Right lobe of liver (tissue), 6 donors: ENCODE measurements at regions not wholly inside any gene's neighbourhood (a gene's known extent, or its start where the extent isn't known, plus 50 kb on each side); places are given as distances from the start of the nearest gene placed in this dataset.

Experiments used
- ATAC-seq, 4 donors: fragments of 200-7000 bp; cut with Tn5 transposase; one replicate each; pipeline ENCODE4 v1.9.1; 2020; ENCODE audit warnings: mild to moderate bottlenecking in 4 of 4, moderate library complexity in 4 of 4
- DNase-seq, 3 donors: peaks; one replicate each; pipeline ENCODE4 v3.0.0-alpha.2; 2020
- H3K27ac ChIP-seq, 3 donors: fragments of 200-600 bp; one replicate each; pipeline ENCODE4 v1.8.0; 2022
- H3K27me3 ChIP-seq, 2 donors: fragments of 200-600 bp; one replicate each; pipeline ENCODE4 v1.8.0; 2022
- H3K36me3 ChIP-seq, 4 donors: fragments of 200-600 bp; sonication (generic) in 1 of 4; one replicate each; pipeline versions ENCODE4 v1.5.1 to v1.8.0; 2017 to 2022; ENCODE audit warnings: control low read depth in 1 of 4
- H3K4me1 ChIP-seq, 4 donors: fragments of 200-600 bp; sonication (generic) in 1 of 4; one replicate each; pipeline versions ENCODE4 v1.5.1 to v1.8.0; 2017 to 2022; ENCODE audit warnings: control low read depth in 1 of 4
- H3K4me3 ChIP-seq, 3 donors: fragments of 200-600 bp; one replicate each; pipeline ENCODE4 v1.8.0; 2022
- H3K9me3 ChIP-seq, 4 donors: fragments of 200-600 bp; sonication (generic) in 1 of 4; one replicate each; pipeline versions ENCODE4 v1.5.1 to v1.8.0; 2017 to 2022; ENCODE audit warnings: control low read depth in 1 of 4
- CTCF ChIP-seq, 4 donors: fragments of 200-600 bp in 3 of 4; fragments of 450-650 bp in 1 of 4; IDR thresholded peaks; one replicate each; pipeline versions ENCODE4 v1.5.1 to v1.8.0; 2016 to 2022; ENCODE audit warnings: antibody characterized with exemption in 4 of 4, mild to moderate bottlenecking in 2 of 4
- POLR2A ChIP-seq: fragments of 450-650 bp; IDR thresholded peaks from one replicate; pipeline ENCODE4 v1.6.1; 2017; ENCODE audit warnings: antibody characterized with exemption, mild to moderate bottlenecking
- WGBS: methylation state at CpG from one replicate; pipeline ENCODE4 v1.1.6; 2018; ENCODE audit warnings: low coverage, low lambda C conversion rate; ENCODE audit not compliant: insufficient coverage; ENCODE audit errors: missing lambda C conversion rate; 5-methylcytosine and 5-hydroxymethylcytosine counted together
- intact Hi-C, 2 donors: fragments of 100-400 bp; cut with DNase I; formaldehyde crosslinking; loops; one replicate each; pipeline versions ENCODE4 v1.11.2 to v1.14.1; 2022
- donor health status: DM: no; HTN: yes; CAD: no.
- donor health status: DM: no; HTN: no; CAD: no.
- donor health status: DM: no; HTN: no; CAD: no.
- donor health status: DM: no; HTN: yes; CAD: no.
- donor health status: DM: no; HTN: yes; CAD: no.

- no peaks in the 10 kb centered on the region for H3K27me3 ChIP-seq
- ATAC-seq (peak; percentile 79 to 91 (median 86)), DNase-seq (peak; percentile 87 to 94 (median 91))
- H3K9me3 ChIP-seq: no peaks in the 10 kb centered on the region
- peaks cover 0 to 32% (median 6%) of the 10 kb centered on the region in 4 donors for H3K4me1 ChIP-seq
- 10% methylated on average over 5 of the region's 10 CpGs for WGBS
- intact Hi-C loops: no loop called here
- no peak overlapping the region for H3K4me3 ChIP-seq
- H3K36me3 ChIP-seq: no peaks in the 10 kb centered on the region
- peak overlapping the region; percentile 6 to 63 (median 61) for H3K27ac ChIP-seq
- TF ChIP-seq CTCF (IDR thresholded peaks at IDR 0.05) (no peak), POLR2A (no peak)
Measured at GRCh38 chr12:3959799-3960560, 86.8 kb upstream of the PARP11 start.

DNA sequence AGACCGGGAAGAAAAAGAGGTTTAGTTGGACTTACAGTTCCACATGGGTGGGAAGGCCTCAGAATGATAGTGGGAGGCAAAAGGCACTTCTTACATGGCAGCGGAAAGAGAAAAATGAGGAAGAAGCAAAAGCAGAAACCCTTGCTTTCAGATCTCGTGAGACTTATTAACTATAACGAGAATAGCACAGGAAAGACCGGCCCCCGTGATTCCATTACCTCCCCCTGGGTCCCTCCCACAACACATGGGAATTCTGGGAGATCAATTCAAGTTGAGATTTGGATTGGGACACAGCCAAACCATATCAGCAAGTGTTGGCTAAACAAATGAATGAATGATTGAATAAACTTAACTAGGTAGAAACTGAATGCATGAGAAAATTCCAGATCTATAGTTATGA is 85.3 kb upstream of the PARP11 start:
- H3K27ac ChIP-seq: peak overlapping the region; percentile 10 to 47 (median 14)
- TF ChIP-seq CTCF (IDR thresholded peaks at IDR 0.05): no peak
- TF ChIP-seq POLR2A: no peak
- DNase-seq (peak in 1 of 3 donors; percentile 58), ATAC-seq (peak in 3 of 4 donors; percentile 15 to 49 (median 43))
- H3K4me1 ChIP-seq: peaks cover 0 to 32% (median 6%) of the 10 kb centered on the region in 4 donors
- 33% methylated on average over 6 of the region's 6 CpGs for WGBS
- no peaks in the 10 kb centered on the region for H3K36me3 ChIP-seq
- no peaks in the 10 kb centered on the region for H3K27me3 ChIP-seq
- peak overlapping the region; percentile 9 to 50 (median 13) for H3K4me3 ChIP-seq
- no peaks in the 10 kb centered on the region for H3K9me3 ChIP-seq
- intact Hi-C loops: no loop called here

DNA sequence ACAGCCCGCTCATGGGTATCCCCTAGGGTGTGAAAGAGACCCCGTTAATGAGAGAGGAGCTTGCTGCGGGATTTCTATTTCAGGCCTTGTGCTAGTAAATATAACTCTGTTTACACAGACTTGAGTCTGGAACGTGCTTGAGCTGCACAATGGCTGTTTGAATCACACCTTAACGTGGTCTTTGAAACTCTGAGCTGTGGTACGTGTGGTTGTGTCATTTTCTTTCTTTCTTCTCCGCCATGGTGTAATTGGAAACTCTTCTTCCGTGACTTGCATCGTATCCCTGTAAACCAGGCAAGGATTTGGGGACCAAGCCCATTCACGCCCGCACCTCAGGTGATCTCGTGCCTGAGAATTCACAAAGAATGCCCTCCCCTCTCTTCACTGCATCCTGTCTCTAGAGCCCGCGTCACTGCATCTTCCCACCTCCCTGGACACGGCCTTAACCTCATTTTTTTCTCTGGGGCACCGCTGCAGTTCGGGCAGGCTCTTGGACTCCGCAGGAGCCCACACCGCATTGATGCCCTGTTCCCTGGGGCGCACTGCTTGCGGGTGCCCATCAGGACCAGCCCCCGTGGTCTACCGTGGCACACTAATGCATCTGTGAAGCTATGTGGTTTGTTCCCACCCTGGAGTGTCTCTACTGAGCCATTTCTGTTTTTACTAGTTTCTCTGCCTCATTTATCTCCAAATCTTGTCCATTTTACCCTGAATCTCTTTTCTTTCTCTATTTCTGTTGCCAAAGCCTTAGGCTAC is 78.4 kb upstream of the PARP11 start:
- Histone ChIP-seq H3K4me3 (no peak overlapping the region), H3K27ac (no peak overlapping the region), H3K27me3 (no peaks in the 10 kb centered on the region), H3K9me3 (no peaks in the 10 kb centered on the region), H3K36me3 (no peaks in the 10 kb centered on the region), H3K4me1 (no peaks in the 10 kb centered on the region)
- WGBS: 78% methylated on average over 22 of the region's 23 CpGs
- TF ChIP-seq POLR2A (no peak), CTCF (IDR thresholded peaks at IDR 0.05) (no peak)
- intact Hi-C loops: no loop called here
- ATAC-seq (no peak), DNase-seq (no peak)

- no peaks in the 10 kb centered on the region for H3K4me1 ChIP-seq
- H3K36me3 ChIP-seq: no peaks in the 10 kb centered on the region
- ATAC-seq (no peak), DNase-seq (no peak)
- H3K4me3 ChIP-seq: no peak overlapping the region
- H3K27ac ChIP-seq: no peak overlapping the region
- H3K27me3 ChIP-seq: no peaks in the 10 kb centered on the region
- intact Hi-C loops: no loop called here
- WGBS: 56% methylated on average over 7 of the region's 7 CpGs
- TF ChIP-seq POLR2A (no peak), CTCF (IDR thresholded peaks at IDR 0.05) (no peak)
- no peaks in the 10 kb centered on the region for H3K9me3 ChIP-seq
Measured at GRCh38 chr12:3950714-3951320, 77.6 kb upstream of the PARP11 start.
